Fibroblast of lung (primary cell): ENCODE measurements at regions not wholly inside any gene's neighbourhood (a gene's known extent, or its start where the extent isn't known, plus 50 kb on each side); places are given as distances from the start of the nearest gene placed in this dataset.
A peak's percentile ranks its signal among the peaks of the same experiment; 100 is the strongest.

Experiments
- DNase-seq, 2 donors: peaks; one replicate each; pipeline versions ENCODE4 v3.0.0 to v3.0.0-alpha.2; 2010; ENCODE audit warnings: low read depth in 2 of 2
- H2AFZ ChIP-seq: 2 replicates; pipeline ENCODE4 v1.5.1; 2012; ENCODE audit warnings: low read length, control low read depth, inconsistent platforms
- H3K27ac ChIP-seq: 2 replicates; pipeline ENCODE4 v1.5.1; 2011; ENCODE audit warnings: low read length, control low read depth; ENCODE audit not compliant: insufficient read depth
- H3K27me3 ChIP-seq: 2 replicates; pipeline ENCODE4 v1.5.1; 2011; ENCODE audit warnings: mild to moderate bottlenecking, low read length; ENCODE audit not compliant: control insufficient read depth, insufficient read depth
- H3K36me3 ChIP-seq: 2 replicates; pipeline ENCODE4 v1.5.1; 2011; ENCODE audit warnings: low read length; ENCODE audit not compliant: control insufficient read depth, insufficient read depth
- H3K4me1 ChIP-seq: 2 replicates; pipeline ENCODE4 v1.5.1; 2011; ENCODE audit warnings: low read length; ENCODE audit not compliant: control insufficient read depth, insufficient read depth; ENCODE audit errors: extremely low read depth
- H3K4me2 ChIP-seq: 2 replicates; pipeline ENCODE4 v1.5.1; 2011; ENCODE audit warnings: low read length, control low read depth; ENCODE audit not compliant: insufficient read depth; ENCODE audit errors: extremely low read depth
- H3K4me3 ChIP-seq, 4 experiments: fragments of 200-600 bp in 1 of 4; sonication (generic) in 1 of 4; replicated peaks in 1 of 4; 2 replicates each; pipeline ENCODE4 v1.5.1; 2011 to 2016; ENCODE audit warnings: low read length in 4 of 4, low read depth in 3 of 4, mild to moderate bottlenecking in 3 of 4, control low read depth in 2 of 4, inconsistent platforms in 1 of 4, mixed read lengths in 1 of 4; ENCODE audit not compliant: insufficient read depth in 1 of 4; ENCODE audit errors: control extremely low read depth in 1 of 4
- H3K79me2 ChIP-seq: 2 replicates; pipeline ENCODE4 v1.5.1; 2012; ENCODE audit warnings: mild to moderate bottlenecking, low read length, inconsistent platforms; ENCODE audit not compliant: control insufficient read depth, insufficient read depth
- H3K9ac ChIP-seq: 2 replicates; pipeline ENCODE4 v1.5.1; 2011; ENCODE audit warnings: mild to moderate bottlenecking, low read length, control low read depth; ENCODE audit not compliant: insufficient read depth
- H3K9me3 ChIP-seq: 2 replicates; pipeline ENCODE4 v1.5.1; 2012; ENCODE audit warnings: low read depth, low read length; ENCODE audit not compliant: control insufficient read depth, insufficient read depth
- H4K20me1 ChIP-seq: 2 replicates; pipeline ENCODE4 v1.5.1; 2011; ENCODE audit warnings: low read length; ENCODE audit not compliant: control insufficient read depth, insufficient read depth; ENCODE audit errors: extremely low read depth
- CTCF ChIP-seq, 2 donors: IDR thresholded peaks in 1 of 2; conservative IDR thresholded peaks in 1 of 2; 1 replicate in 1 of 2; 2 replicates in 1 of 2; pipeline ENCODE4 v1.5.1; 2011 to 2012; ENCODE audit warnings: low read length in 2 of 2, control low read depth in 1 of 2, inconsistent platforms in 1 of 2, low read depth in 1 of 2, mild to moderate bottlenecking in 1 of 2
- EZH2 ChIP-seq: IDR thresholded peaks from 2 replicates; pipeline ENCODE4 v1.5.1; 2012; ENCODE audit warnings: low read length, control low read depth, mild to moderate bottlenecking; ENCODE audit errors: missing control alignments

GRCh38 chr19:31981545-31981944 lies 363.9 kb upstream of the ZNF507 start:
- Histone ChIP-seq H3K9ac (no peak overlapping the region), H3K27me3 (no peaks in the 10 kb centered on the region)
- DNase-seq, result no peak

GRCh38 chr19:31983647-31984046 lies 361.8 kb upstream of the ZNF507 start:
- no peaks in the 10 kb centered on the region for H3K4me1 ChIP-seq

More at GRCh38 chr19:31981545-31981944, 363.9 kb upstream of the ZNF507 start:
- Histone ChIP-seq H3K36me3 (no peaks in the 10 kb centered on the region), H3K27ac (no peak overlapping the region), H3K4me2 (no peak overlapping the region), H3K4me1 (no peaks in the 10 kb centered on the region), H4K20me1 (no peaks in the 10 kb centered on the region), H3K9me3 (no peaks in the 10 kb centered on the region), H2AFZ (no peak overlapping the region), H3K79me2 (no peaks in the 10 kb centered on the region), H3K4me3 (no peak overlapping the region)
- TF ChIP-seq EZH2 (no peak), CTCF (conservative IDR thresholded peaks at IDR 0.05 in 1 of 2, IDR thresholded peaks at IDR 0.05 in 1 of 2; ENCODE audit: low read depth in 1 of 2, low read length in 2 of 2) (no peak)

GRCh38 chr19:31985001-31985605 lies 360.3 kb upstream of the ZNF507 start:
- Histone ChIP-seq H2AFZ (no peak overlapping the region), H3K4me3 (no peak overlapping the region), H3K9me3 (no peaks in the 10 kb centered on the region), H3K27me3 (no peaks in the 10 kb centered on the region), H3K79me2 (no peaks in the 10 kb centered on the region), H3K9ac (no peak overlapping the region), H3K4me1 (no peaks in the 10 kb centered on the region), H3K36me3 (no peaks in the 10 kb centered on the region), H3K27ac (no peak overlapping the region), H3K4me2 (no peak overlapping the region), H4K20me1 (no peaks in the 10 kb centered on the region)
- TF ChIP-seq CTCF (conservative IDR thresholded peaks at IDR 0.05 in 1 of 2, IDR thresholded peaks at IDR 0.05 in 1 of 2; ENCODE audit: low read depth in 1 of 2, low read length in 2 of 2) (no peak), EZH2 (no peak)
- peak in 1 of 2 donors; percentile 34 for DNase-seq

More at GRCh38 chr19:31983647-31984046, 361.8 kb upstream of the ZNF507 start:
- H3K9ac ChIP-seq, result no peak overlapping the region
- H3K36me3 ChIP-seq, result no peaks in the 10 kb centered on the region
- no peak for TF ChIP-seq CTCF (conservative IDR thresholded peaks at IDR 0.05 in 1 of 2, IDR thresholded peaks at IDR 0.05 in 1 of 2; ENCODE audit: low read depth in 1 of 2, low read length in 2 of 2)
- TF ChIP-seq EZH2, result no peak
- no peak overlapping the region for H3K27ac ChIP-seq
- no peak for DNase-seq
- H2AFZ ChIP-seq, result no peak overlapping the region
- H3K79me2 ChIP-seq, result no peaks in the 10 kb centered on the region
- no peak overlapping the region for H3K4me3 ChIP-seq
- no peaks in the 10 kb centered on the region for H3K9me3 ChIP-seq
- no peaks in the 10 kb centered on the region for H3K27me3 ChIP-seq
- no peak overlapping the region for H3K4me2 ChIP-seq
- no peaks in the 10 kb centered on the region for H4K20me1 ChIP-seq
